SK-N-SH treated with all-trans-retinoic acid at 6 μM for 48 hours (cell line): ENCODE measurements at regions not wholly inside any gene's neighbourhood (a gene's known extent, or its start where the extent isn't known, plus 50 kb on each side); places are given as distances from the start of the nearest gene placed in this dataset.

ENCODE experiments used
- ARNTL ChIP-seq: fragments of 450-650 bp; formaldehyde crosslinking; IDR thresholded peaks from 2 replicates; pipeline ENCODE4 v1.5.0; 2020; ENCODE audit warnings: low read depth, mild to moderate bottlenecking, moderate library complexity, borderline replicate concordance
- CREB5 ChIP-seq: fragments of 250-450 bp; sonication (Bioruptor Pico); IDR thresholded peaks from 2 replicates; pipeline ENCODE4 v1.5.1; 2020; ENCODE audit warnings: low read depth, mild to moderate bottlenecking, moderate library complexity
- OSR1 ChIP-seq: fragments of 250-450 bp; sonication (Bioruptor Pico); IDR thresholded peaks from 2 replicates; pipeline ENCODE4 v1.8.0; 2022; ENCODE audit warnings: moderate library complexity, mild to moderate bottlenecking, inconsistent platforms
- POU6F1 ChIP-seq: fragments of 250-450 bp; sonication (Bioruptor Pico); IDR thresholded peaks from 2 replicates; pipeline ENCODE4 v1.8.0; 2021; ENCODE audit warnings: low read depth, mild to moderate bottlenecking, moderate library complexity, borderline replicate concordance
- RARB ChIP-seq: fragments of 250-450 bp; sonication (Bioruptor Pico); IDR thresholded peaks from 2 replicates; pipeline ENCODE4 v1.8.0; 2021; ENCODE audit warnings: mild to moderate bottlenecking, moderate library complexity
- TCF4 ChIP-seq: fragments of 250-450 bp; sonication (Bioruptor Pico); IDR thresholded peaks from 2 replicates; pipeline ENCODE4 v1.8.0; 2021; ENCODE audit warnings: mild to moderate bottlenecking, moderate library complexity, borderline replicate concordance
- TOX ChIP-seq: fragments of 250-450 bp; sonication (Bioruptor Pico); IDR thresholded peaks from 2 replicates; pipeline ENCODE4 v1.8.0; 2021; ENCODE audit warnings: mild to moderate bottlenecking, moderate library complexity, borderline replicate concordance
- ZC3H10 ChIP-seq: fragments of 250-450 bp; sonication (Bioruptor Pico); IDR thresholded peaks from 2 replicates; pipeline ENCODE4 v1.5.1; 2021; ENCODE audit warnings: mild to moderate bottlenecking, moderate library complexity
- ZFP3 ChIP-seq: fragments of 250-450 bp; sonication (Bioruptor Pico); IDR thresholded peaks from 2 replicates; pipeline ENCODE4 v1.5.0; 2020; ENCODE audit warnings: mild to moderate bottlenecking, moderate library complexity
- ZFP30 ChIP-seq: fragments of 450-650 bp; formaldehyde crosslinking; IDR thresholded peaks from 2 replicates; pipeline ENCODE4 v1.5.0; 2022; ENCODE audit warnings: mild to moderate bottlenecking, moderate library complexity
- ZNF70 ChIP-seq: fragments of 450-650 bp; formaldehyde crosslinking; IDR thresholded peaks from 2 replicates; pipeline ENCODE4 v1.5.0; 2020; ENCODE audit warnings: mild to moderate bottlenecking, moderate library complexity

GRCh38 chr10:120177330-120177729 lies 279.7 kb upstream of the PLPP4 start:
- no peak for TF ChIP-seq OSR1 (CRISPR knock-in tag)
- TF ChIP-seq ZFP3 (CRISPR knock-in tag): no peak
- no peak for TF ChIP-seq TCF4 (CRISPR knock-in tag)
- TF ChIP-seq TOX (CRISPR knock-in tag): no peak
- TF ChIP-seq CREB5 (CRISPR knock-in tag): no peak
- no peak for TF ChIP-seq POU6F1 (CRISPR knock-in tag)
- no peak for TF ChIP-seq RARB (CRISPR knock-in tag)
- TF ChIP-seq ZFP30 (CRISPR knock-in tag): no peak
- no peak for TF ChIP-seq ARNTL (CRISPR knock-in tag)
- TF ChIP-seq ZC3H10: no peak
- TF ChIP-seq ZNF70 (CRISPR knock-in tag): no peak
